NCI-H2081 (cell line): ENCODE measurements at regions not wholly inside any gene's neighbourhood (a gene's known extent, or its start where the extent isn't known, plus 50 kb on each side); places are given as distances from the start of the nearest gene placed in this dataset.
A peak's percentile ranks its signal among the peaks of the same experiment; 100 is the strongest.

Experiments used
- DNase-seq, 2 experiments: peaks; one replicate each; lab custom pipeline; 2025; lab: John Stamatoyannopoulos, UW

DNA sequence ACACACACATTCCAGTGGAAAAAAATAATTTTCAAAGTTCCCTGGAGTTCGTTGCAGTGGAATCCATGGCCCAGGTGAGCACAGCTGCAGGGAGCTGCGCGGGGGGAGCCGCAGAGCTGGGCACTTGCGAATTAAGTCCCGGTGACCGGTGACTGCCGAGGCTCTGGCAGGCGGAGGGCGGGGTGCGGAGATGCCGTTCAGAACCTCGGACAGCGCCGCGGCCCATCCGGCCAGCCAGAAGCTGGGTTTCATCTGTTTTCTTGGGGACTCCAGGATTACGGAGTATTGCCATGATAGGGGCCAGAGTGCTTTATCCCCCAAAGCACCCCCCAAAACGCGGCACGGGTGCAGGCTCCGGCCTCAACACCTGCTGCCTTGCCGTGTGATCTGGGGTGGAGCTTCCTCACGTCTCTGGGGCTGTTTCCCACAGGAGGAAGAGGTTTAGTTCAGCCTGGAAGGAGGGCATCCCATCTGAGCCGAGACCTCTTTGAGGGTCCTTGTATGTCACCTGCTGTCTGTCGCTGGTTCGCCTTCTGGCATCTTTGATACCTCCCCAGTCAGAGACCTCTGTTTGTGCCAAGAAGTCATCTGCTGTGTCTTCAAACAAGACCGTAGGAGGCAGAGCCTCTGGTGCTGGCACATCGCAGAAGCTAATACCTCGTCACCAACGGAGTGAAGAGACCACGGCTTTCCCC lies 99.4 kb downstream of the YTHDF1 start:
- no peak for DNase-seq

GRCh38 chr20:63115651-63116411 lies 100.1 kb downstream of the YTHDF1 start:
- no peak for DNase-seq

DNA sequence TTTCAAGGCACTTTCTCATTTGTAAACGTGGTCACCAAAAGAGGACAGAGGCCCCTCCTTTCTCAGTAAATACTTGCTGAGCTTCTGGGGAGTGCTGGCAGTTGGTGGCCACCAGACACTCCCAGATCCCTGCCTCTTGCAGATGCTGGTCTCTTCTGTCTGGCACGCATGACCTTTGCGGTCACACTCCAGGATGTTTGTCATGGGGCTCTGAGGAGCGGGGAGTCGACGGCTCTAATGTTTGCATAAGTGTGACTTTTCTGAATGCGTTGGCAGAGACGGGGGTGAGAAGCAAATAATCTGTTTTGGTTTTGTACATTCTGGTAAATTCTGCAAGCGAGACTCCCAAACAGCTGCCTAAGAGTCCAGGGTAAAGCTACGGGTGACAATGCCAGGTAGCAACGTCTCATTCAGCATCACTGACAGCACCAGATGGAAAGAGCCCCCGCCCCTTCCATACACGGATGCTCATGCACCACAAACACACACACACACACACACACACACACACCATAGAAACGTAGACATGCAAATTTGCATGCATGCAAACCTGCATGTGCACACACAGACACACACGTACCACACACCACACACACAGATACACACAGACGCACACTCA lies 101.1 kb downstream of the YTHDF1 start:
- no peak for DNase-seq

DNA sequence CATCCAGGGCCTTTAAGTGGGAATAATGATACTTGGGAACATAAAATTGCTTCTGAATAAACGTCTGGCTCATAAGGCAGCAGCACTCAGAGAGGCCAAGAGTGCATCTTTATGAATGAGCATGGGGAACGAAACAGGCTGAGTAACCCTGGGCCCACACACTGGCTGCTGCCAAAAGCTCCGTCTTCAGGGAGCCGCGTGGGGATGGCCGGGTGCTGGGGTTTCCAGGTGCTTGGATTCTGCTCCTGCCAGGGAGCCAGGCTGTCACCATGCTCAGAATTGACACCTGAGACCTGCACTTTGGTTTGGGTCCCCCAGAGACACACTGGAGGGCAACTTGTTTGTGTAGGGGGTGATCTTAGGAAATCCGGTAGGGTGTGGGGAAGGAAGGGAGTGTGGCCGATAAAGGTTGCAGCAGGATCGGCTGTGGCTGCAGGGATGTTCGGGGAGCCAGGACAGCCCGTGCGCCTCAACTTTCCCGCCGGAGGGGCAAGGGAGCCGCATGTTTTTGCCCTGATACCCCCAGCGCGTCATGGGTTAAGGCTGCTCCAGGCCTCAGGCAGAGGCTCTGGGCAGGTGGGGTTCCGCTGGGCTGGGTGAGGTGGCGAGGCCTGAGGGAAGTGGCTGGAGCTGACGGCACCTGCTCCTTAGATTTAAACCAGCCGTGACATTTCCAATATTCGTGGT lies 101.8 kb downstream of the YTHDF1 start:
- no peak for DNase-seq

DNA sequence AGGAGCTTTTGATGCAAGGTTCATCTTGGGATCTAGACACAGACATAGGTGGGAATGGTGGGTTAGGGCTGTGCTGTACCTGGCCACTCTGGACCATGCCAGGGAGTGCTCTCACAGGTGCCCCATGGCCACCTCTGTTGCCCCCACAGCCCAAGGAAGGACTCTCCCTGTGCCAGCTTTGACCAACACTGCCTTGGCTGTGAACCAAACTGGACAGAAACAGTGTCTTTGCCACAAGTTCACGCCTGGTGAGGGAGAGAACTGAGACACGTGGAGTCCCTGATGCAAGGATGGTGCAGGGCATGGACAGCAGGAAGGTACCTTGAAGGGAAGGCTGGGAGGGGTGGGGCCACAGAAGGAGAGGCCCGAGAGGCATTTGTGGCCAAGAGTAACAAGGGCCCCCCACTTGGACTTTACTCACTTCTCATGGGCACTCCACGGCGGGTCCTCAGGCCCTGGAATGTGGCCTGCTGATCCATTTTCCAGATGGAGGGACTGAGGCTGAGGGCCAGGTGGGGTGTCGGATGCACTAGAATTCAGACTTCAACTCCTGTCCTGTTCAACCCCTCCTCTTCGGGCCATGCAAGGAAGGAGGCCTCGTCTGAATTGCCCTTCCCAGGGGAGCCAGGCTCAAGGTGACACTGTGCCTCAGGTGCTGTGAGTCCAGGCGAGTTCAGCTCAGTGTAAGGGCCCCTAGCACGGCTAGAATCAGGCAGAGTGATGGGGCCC lies 103.3 kb downstream of the YTHDF1 start:
- no peak for DNase-seq

- DNase-seq = no peak
These were observed 101.5 kb upstream of the BHLHE23 start for GRCh38 chr20:63108247-63108646.

DNA sequence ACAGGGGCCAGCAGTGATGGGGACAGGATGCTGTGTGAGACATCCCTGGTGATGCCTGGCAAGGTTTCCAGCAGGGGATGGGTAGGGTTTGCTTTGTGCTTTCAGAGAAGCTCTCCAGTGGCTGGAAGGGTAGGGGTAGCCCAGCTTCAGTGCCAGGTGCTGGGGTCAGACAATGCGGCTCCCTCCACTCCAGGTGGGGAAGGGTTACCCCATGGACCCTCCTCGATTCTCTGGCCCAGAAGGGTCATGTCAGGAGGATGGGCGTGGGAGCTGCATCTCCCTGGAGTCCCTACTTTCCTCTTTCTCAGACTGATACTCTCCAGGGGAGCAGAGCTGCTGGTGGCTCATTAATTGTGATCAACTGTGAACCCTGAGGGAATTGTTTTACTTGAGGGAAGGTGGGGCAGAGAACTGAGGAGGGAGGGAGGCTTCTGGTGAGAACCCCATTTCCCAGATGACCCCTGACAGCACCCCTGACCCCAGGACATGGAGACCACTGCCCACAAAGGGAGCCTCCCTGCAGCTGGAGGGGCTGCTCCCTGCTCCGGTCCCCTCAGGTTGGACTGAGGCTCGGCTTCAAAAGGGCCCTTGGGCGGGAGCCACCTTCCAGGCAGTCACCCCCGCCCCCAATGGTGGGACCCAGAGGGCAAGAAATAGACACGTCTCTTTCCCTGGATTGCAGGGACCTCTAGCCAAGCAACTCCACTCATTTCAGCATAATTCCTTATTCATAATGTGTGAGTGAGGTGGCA lies 100.9 kb upstream of the BHLHE23 start:
- DNase-seq = no peak

- DNase-seq = no peak
These were observed 100.1 kb upstream of the BHLHE23 start for GRCh38 chr20:63106765-63107448.

GRCh38 chr20:63106108-63106764 lies 99.5 kb upstream of the BHLHE23 start:
- no peak for DNase-seq

DNA sequence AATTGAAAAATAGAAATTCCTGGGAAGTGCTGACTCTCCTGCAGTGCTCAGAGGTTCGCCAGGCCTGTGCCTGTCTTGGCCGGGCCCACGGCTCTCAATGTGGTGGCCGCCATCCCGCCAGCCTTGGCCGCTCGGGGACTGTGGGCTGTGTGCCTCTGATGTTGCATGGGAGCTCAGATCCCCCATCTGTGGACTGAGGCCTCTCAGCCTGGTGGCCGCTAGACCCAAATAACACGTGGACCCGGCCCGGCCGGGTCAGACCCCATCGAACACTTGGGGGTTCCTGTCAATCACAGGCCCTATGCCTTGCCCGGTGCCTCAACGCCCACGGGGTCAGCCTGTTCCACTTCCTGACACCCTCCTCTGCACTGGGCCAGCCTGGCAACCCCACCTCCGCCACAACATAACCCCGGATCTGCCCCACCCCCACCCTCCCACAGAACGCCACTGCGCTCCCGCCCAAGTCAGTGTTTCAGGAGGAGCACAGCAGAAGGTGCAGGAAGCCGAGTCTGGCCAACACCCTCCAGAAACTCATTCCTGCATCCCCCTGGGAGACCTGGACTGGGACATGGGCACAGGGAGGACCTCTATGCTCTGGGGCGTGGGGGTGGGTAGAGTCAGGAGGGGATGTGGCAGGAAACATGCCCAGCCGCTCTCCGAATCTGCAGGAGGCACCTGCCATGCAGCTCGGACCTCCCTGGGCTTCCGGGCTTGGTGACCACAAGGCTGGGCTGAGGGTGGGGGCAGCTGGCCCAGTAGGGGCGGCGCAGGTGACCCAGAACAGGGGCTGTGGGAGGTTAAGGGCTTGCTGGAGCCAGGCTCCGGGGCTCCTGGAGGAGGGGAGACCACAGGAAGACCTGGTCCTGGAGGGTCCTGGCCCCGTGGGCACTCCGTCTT lies 98.7 kb upstream of the BHLHE23 start:
- DNase-seq = no peak

GRCh38 chr20:63104312-63105181 lies 97.8 kb upstream of the BHLHE23 start:
- DNase-seq = no peak

GRCh38 chr20:63103402-63104311 lies 96.9 kb upstream of the BHLHE23 start:
- DNase-seq = no peak

DNA sequence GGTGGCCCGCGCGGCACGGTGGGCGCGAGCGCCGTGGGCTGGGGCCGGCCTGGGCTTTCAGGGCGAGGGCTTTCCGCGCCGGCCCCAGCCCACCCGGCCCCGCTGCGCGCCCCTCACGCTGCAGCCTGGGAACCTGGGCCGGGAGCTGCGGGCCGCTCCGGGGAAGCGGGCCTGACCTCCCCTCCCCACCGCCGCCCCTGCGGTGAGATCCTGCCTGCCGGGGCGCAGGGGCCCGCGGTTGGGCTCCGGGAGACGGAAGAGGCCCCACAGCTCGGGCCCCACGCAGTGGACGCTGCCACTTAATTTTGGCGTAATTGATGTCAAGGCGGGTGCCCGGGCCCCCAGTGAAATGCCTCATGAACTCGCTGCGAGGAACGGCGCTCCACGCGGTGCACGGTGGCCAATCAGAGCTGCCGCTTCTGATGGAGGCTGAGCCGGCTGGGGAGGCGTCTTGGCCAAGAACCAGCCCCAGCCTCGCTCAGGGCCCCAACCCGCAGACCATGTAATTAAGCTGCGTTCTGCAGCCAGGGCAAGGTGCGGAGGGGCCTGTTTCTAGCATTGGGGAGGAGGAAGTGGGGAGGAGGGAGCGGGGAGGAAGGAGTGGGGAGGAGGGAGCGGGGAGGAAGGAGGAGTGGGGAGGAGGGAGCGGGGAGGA lies 96.1 kb upstream of the BHLHE23 start:
- DNase-seq = peak in 1 of 2 experiments; percentile 18

DNA sequence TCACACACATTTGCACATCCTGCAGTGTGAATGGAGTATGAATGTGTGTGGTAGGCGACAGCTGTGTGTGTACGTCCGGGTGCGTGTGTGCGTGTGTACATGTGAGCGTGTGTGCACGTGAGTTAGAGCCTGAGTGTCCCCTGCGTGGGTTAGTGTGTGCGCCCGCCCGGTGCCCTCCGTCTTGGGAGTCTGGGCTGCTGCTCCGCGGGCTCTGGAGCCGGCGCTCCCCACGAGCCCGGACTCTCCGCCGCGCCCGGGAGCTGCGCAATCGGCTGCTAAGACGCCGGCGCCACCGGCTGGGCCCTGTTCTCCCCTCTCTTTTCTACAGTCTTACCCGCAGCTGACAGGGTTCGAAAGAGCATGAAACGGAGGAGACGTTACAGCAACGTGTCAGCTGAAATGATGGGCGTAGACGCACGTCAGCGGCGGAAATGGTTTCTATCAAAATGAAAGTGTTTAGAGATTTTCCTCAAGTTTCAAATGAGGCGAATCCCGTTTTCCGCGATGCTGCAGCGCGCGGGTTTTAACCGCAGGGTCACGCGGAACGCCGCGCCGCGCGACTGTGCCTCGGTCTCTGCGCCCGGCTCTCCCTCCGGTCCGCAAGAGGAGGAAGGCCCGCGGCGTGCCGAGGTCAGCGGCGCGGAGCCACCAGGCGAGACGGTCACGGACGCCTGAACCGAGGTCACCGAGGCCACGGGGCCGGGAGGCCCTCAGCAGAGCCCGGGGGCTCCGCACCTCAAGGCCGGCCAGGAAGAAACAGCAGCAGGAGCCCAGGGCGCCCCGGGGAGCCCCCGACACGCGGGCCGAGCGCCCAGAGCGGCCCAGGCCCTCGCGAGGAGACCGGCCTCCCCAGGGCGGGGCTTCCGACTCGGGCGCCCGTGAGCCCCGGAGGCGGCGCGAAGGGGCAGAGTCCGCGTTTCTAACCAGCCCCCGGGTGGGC lies 95.3 kb upstream of the BHLHE23 start:
- peak in 1 of 2 experiments; percentile 34 for DNase-seq
